NB4 (cell line): ENCODE measurements at regions not wholly inside any gene's neighbourhood (a gene's known extent, or its start where the extent isn't known, plus 50 kb on each side); places are given as distances from the start of the nearest gene placed in this dataset.

ENCODE experiments used
- DNase-seq: peaks from one replicate; pipeline ENCODE4 v3.0.0; 2010; ENCODE audit warnings: low read depth
- H3K4me3 ChIP-seq: one replicate; pipeline ENCODE4 v1.5.1; 2011; ENCODE audit warnings: mild to moderate bottlenecking, low read depth, low read length, moderate library complexity
- CTCF ChIP-seq: IDR thresholded peaks from one replicate; pipeline ENCODE4 v1.5.1; 2012; ENCODE audit warnings: low read depth, low read length
- MYC ChIP-seq: IDR thresholded peaks from 2 replicates; pipeline ENCODE4 v1.6.1; 2011; ENCODE audit warnings: low read depth, low read length
- POLR2A ChIP-seq: IDR thresholded peaks from 2 replicates; pipeline ENCODE4 v1.6.1; 2011; ENCODE audit warnings: mild to moderate bottlenecking; ENCODE audit not compliant: insufficient read length; ENCODE audit errors: extremely low read depth
- TF ChIP-seq, protein P1 (sequence below): IDR thresholded peaks from 2 replicates; pipeline ENCODE4 v1.6.1; 2011; ENCODE audit warnings: low read depth, low read length

DNA sequence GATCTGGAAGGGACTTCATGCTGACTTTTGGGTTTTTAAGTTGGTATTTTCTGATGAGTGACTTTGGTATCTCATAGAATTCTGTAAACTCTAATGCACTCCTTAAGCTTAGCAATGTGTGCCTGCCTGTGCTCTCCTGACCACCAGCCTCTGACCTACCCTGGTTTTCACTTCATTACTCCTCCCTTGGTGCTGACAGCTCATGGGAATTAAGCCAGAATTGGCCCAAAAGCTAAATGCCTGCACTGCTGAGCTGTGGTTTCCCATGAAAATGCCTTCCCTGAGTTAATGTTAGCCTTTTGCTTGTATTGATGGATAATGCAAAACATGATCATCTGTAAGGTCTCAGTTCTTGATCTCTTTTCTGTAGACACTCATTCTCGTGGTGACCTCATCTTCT, 308.0 kb downstream of the DOCK8 start:
- no peak for DNase-seq
- no peak overlapping the region for H3K4me3 ChIP-seq
- TF ChIP-seq POLR2A (no peak), MYC (no peak), CTCF (no peak)
- TF ChIP-seq, protein P1, sequence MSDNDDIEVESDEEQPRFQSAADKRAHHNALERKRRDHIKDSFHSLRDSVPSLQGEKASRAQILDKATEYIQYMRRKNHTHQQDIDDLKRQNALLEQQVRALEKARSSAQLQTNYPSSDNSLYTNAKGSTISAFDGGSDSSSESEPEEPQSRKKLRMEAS = no peak

DNA sequence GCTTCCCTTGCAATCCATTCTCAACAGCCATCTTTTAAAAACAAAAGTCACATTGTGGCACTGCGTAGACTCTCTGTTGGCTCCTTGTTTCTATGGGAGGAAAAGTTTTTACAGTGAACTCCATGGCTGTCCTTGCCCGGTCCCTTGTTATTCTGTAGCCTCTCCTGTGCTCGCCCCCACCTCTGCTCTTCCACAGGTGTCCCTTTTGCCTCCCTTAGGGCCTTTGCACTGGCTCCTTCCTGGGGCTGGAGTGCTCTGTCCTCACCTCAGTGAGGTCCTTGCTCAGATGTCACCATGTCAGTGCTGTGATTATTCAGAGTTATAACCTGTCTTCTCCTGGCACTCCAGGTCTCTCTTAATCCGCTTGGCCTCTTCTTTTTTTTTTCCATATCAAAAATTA, 308.8 kb downstream of the DOCK8 start:
- no peak overlapping the region for H3K4me3 ChIP-seq
- DNase-seq = no peak
- TF ChIP-seq POLR2A = no peak
- TF ChIP-seq MYC = no peak
- TF ChIP-seq, protein P1 = no peak
- TF ChIP-seq CTCF = no peak

DNA sequence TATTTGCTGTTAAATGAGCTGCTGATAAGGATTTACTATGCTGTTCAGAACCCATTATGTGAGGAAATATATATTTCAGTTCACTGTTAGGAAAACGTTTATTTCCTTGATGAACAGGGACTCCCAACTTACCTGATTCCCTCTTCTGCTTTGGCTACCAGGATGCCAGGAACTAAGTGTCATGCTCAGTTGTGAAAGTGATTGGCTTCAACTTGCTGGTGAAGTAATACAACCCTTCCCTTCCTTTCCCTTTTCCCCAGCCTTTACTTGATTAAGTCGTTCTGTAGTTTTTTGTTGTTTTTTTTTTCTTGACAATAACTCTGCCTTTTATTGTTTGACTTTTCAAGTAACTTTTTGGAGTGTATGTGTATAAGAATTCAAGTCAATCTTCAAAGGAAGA, 309.3 kb downstream of the DOCK8 start:
- TF ChIP-seq MYC (no peak), POLR2A (no peak), CTCF (no peak)
- TF ChIP-seq, protein P1 = no peak
- no peak overlapping the region for H3K4me3 ChIP-seq
- DNase-seq = no peak

- TF ChIP-seq MYC = no peak
- TF ChIP-seq, protein P1 = no peak
- TF ChIP-seq CTCF = no peak
- no peak for TF ChIP-seq POLR2A
- DNase-seq = no peak
- no peak overlapping the region for H3K4me3 ChIP-seq
These were observed 312.4 kb downstream of the DOCK8 start for GRCh38 chr9:526904-527591.

GRCh38 chr9:529731-530130, 311.8 kb upstream of the DMRT1 start:
- TF ChIP-seq POLR2A (no peak), MYC (no peak), CTCF (no peak)
- TF ChIP-seq, protein P1 = no peak
- no peak overlapping the region for H3K4me3 ChIP-seq
- DNase-seq = no peak

DNA sequence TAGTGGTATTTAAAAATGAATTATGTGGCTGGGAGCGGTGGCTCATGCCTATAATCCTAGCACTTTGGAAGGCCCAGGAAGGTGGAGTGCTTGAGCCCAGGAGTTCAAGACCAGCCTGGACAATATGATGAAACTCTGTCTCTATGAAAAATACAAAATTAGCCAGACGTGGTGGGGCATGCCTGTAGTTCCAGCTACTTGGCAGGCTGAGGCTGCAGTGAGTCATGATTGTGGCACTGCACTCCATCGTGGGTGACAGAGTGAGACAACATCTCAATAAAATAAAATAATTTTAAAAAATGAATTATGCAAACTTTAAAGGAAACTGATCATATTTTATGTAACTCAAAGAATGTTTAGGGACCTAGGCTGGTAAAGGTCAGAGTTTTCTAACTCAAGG, 310.8 kb upstream of the DMRT1 start:
- TF ChIP-seq POLR2A (no peak), CTCF (no peak), MYC (no peak)
- TF ChIP-seq, protein P1 = no peak

More for the DNA sequence above, 310.8 kb upstream of the DMRT1 start:
- no peak for DNase-seq
- no peak overlapping the region for H3K4me3 ChIP-seq
